Prostate gland (tissue), 2 donors: ENCODE measurements at regions not wholly inside any gene's neighbourhood (a gene's known extent, or its start where the extent isn't known, plus 50 kb on each side); places are given as distances from the start of the nearest gene placed in this dataset.

Experiments
- DNase-seq: peaks from one replicate; pipeline ENCODE4 v3.0.0-alpha.2; 2019; ENCODE audit warnings: low spot score
- H3K27ac ChIP-seq, 2 donors: fragments of 200-600 bp; sonication (generic); 2 replicates each; pipeline ENCODE4 v1.5.1; 2017 to 2019
- H3K27me3 ChIP-seq: fragments of 200-600 bp; sonication (generic); replicated peaks from 2 replicates; pipeline ENCODE4 v1.5.1; 2019; ENCODE audit not compliant: insufficient read depth
- H3K36me3 ChIP-seq, 2 donors: fragments of 200-600 bp; sonication (generic); 1 replicate in 1 of 2; 2 replicates in 1 of 2; pipeline versions ENCODE4 v1.5.1 to v1.8.1; 2017 to 2019
- H3K4me1 ChIP-seq: fragments of 200-600 bp; sonication (generic); replicated peaks from 2 replicates; pipeline ENCODE4 v1.5.1; 2019
- H3K4me3 ChIP-seq, 2 donors: fragments of 200-600 bp; sonication (generic); 2 replicates each; pipeline ENCODE4 v1.5.1; 2017 to 2019
- H3K9me3 ChIP-seq: fragments of 200-600 bp; sonication (generic); 2 replicates; pipeline ENCODE4 v1.5.1; 2017
- POLR2A ChIP-seq: fragments of 450-650 bp; IDR thresholded peaks from one replicate; pipeline ENCODE4 v1.6.1; 2016; ENCODE audit warnings: antibody characterized with exemption, mild to moderate bottlenecking
- POLR2AphosphoS5 ChIP-seq: sonication (generic); formaldehyde crosslinking; IDR thresholded peaks from one replicate; pipeline ENCODE4 v1.6.1; 2017; ENCODE audit warnings: antibody characterized with exemption
- WGBS: methylation state at CpG from one replicate; pipeline ENCODE4 v1.1.5; 2018; 5-methylcytosine and 5-hydroxymethylcytosine counted together
- intact Hi-C: fragments of 100-400 bp; cut with DNase I; formaldehyde crosslinking; loops from one replicate; pipeline ENCODE4 v1.14.2; 2022
- TF ChIP-seq, protein P1 (sequence below), 4 experiments: fragments of 200-600 bp in 2 of 4; fragments of 450-650 bp in 2 of 4; sonication (generic) in 2 of 4; IDR thresholded peaks; 1 replicate in 3 of 4; 2 replicates in 1 of 4; pipeline ENCODE4 v1.5.1; 2016 to 2019; ENCODE audit warnings: antibody characterized with exemption in 4 of 4, mild to moderate bottlenecking in 2 of 4, moderate library complexity in 2 of 4

DNA sequence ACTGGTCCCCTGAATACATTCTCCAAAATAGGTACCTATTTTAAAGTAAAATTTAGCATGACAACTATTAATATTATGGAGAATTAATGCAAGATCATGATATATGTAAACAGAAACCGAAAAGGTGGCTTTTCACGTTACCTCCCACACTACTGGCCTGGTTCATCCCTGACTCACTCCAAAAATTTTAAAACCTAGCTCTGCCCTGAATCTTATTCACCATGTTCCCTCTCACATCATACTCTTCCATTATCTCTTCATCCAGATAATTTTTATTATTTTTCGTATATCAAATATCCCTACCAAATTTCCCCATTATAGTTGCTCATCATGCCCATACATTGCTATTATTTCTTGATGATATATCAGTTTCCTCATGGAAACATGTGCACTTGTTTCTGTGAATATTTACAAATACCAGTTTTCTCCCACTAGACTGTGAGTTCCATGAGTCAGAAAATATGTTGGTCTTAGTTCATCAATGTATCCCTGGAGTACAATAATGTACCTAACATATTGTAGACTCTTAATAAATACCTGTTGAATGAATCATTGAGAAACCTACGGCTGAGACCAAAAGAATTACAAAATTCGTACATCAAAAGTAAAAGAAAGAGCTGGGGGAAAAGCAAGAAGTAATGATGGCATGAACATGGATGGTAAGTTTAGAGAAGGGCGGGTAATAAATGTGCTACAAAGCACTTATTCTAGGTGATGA, 360.1 kb upstream of the CHAC2 start:
- no peak overlapping the region for H3K27ac ChIP-seq
- no peaks in the 10 kb centered on the region for H3K4me1 ChIP-seq
- no peak for DNase-seq
- no peaks in the 10 kb centered on the region for H3K9me3 ChIP-seq
- no peaks in the 10 kb centered on the region for H3K36me3 ChIP-seq
- no peak overlapping the region for H3K4me3 ChIP-seq
- intact Hi-C loops, result no loop called here
- H3K27me3 ChIP-seq, result no peaks in the 10 kb centered on the region
- 90% methylated on average over 6 of the region's 6 CpGs for WGBS
- no peak for TF ChIP-seq POLR2AphosphoS5
- TF ChIP-seq, protein P1, sequence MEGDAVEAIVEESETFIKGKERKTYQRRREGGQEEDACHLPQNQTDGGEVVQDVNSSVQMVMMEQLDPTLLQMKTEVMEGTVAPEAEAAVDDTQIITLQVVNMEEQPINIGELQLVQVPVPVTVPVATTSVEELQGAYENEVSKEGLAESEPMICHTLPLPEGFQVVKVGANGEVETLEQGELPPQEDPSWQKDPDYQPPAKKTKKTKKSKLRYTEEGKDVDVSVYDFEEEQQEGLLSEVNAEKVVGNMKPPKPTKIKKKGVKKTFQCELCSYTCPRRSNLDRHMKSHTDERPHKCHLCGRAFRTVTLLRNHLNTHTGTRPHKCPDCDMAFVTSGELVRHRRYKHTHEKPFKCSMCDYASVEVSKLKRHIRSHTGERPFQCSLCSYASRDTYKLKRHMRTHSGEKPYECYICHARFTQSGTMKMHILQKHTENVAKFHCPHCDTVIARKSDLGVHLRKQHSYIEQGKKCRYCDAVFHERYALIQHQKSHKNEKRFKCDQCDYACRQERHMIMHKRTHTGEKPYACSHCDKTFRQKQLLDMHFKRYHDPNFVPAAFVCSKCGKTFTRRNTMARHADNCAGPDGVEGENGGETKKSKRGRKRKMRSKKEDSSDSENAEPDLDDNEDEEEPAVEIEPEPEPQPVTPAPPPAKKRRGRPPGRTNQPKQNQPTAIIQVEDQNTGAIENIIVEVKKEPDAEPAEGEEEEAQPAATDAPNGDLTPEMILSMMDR (IDR thresholded peaks at IDR 0.05), result no peak
- no peak for TF ChIP-seq POLR2A

DNA sequence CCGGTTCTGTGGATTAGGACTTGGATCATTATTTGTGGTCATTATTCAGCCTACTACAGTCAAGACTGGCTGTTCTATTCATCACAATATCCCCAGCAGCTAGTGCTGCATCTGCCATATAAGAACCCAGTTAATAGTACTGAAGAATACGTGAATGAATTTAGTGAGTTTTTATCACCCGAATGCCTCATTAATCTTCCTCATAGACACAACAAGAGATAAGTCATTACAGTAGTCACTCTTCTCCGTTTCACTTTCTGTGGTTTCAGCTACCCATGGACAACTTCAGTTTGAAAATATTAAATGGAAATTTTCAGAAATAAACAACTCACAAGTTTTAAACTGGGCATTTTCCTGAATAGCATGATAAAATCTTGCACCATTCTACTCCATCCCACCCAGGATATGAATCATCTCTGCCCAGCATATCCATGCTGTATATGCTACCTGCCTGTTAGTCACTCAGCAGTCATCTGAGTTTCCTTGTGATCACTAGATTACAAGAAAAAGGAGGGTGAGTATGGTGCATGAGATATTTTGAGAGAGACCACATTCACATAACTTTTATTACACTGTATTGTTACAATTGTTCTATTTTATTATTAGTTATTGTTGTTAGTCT, 363.7 kb upstream of the CHAC2 start:
- H3K27ac ChIP-seq, result no peak overlapping the region
- intact Hi-C loops, result no loop called here

DNA sequence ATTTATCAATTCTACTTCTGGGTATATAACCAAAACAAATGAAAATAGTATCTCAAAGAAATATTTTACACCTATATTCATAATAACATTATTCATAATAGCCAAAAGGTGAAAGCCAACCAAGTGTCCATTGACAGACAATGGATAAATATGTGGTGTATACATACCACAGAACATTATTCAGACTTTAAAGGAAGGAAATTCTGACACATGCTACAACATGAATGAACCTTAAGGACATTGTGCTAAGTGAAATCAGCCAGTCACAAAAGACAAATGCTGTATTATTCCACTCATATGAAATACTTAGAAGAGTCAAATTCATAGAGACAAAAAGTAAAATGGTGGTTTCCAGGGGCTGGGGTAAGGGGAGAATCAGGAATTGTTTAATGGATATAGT, 370.5 kb upstream of the CHAC2 start:
- intact Hi-C loops, result no loop called here
- Histone ChIP-seq H3K4me3 (no peak overlapping the region), H3K4me1 (no peaks in the 10 kb centered on the region), H3K36me3 (no peaks in the 10 kb centered on the region), H3K9me3 (no peaks in the 10 kb centered on the region), H3K27me3 (no peaks in the 10 kb centered on the region), H3K27ac (no peak overlapping the region)
- no peak for TF ChIP-seq POLR2A
- no peak for DNase-seq

More for the DNA sequence above, 363.7 kb upstream of the CHAC2 start:
- WGBS, result 72% methylated on average over 4 of the region's 4 CpGs
- Histone ChIP-seq H3K9me3 (no peaks in the 10 kb centered on the region), H3K36me3 (no peaks in the 10 kb centered on the region), H3K27me3 (no peaks in the 10 kb centered on the region), H3K4me1 (no peaks in the 10 kb centered on the region), H3K4me3 (no peak overlapping the region)
- TF ChIP-seq, protein P1 (IDR thresholded peaks at IDR 0.05), result no peak
- no peak for DNase-seq

DNA sequence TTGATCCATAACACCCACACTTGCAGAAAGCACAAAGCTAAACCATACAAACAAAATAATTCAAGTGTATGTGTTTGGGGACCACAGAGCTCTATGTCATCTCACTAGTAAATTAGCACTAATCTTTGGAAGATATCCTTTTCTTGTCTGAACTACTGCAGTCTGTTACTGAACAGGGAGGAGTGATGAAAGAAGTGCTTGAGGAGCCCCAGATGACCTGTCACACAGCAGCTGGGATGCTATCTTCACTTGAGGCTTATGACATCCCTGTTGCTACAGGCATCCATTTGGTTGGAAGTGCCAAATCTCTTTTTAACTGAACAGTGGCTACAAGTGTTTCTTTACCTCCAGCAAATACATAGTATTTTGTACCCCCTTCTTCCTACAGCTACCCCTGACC, 386.3 kb upstream of the CHAC2 start:
- Histone ChIP-seq H3K27ac (no peak overlapping the region), H3K4me3 (no peak overlapping the region), H3K27me3 (no peaks in the 10 kb centered on the region), H3K9me3 (no peaks in the 10 kb centered on the region), H3K36me3 (no peaks in the 10 kb centered on the region), H3K4me1 (no peaks in the 10 kb centered on the region)
- intact Hi-C loops, result no loop called here
- no peak for TF ChIP-seq POLR2A
- TF ChIP-seq POLR2AphosphoS5, result no peak
- TF ChIP-seq, protein P1 (IDR thresholded peaks at IDR 0.05), result no peak
- no peak for DNase-seq

DNA sequence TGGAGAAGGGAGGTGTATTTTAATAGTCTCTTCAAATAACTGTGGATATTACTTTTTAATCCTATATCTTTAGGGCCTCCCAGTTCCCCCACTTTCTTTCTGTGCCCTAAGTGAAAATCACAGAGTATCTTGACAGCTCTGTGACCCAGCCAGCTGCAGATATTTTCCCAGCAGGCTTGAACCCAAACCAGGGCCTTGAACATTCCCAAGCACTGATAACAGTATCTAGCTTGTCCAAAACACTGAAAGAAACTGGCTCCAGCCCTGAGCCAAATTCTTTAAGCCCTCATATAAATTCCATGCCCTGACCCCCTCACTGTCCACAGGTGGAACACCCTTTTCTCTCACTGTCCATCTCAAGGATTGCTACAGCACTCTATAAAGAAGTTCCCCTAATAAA, 388.1 kb upstream of the CHAC2 start:
- intact Hi-C loops, result no loop called here
- no peaks in the 10 kb centered on the region for H3K27me3 ChIP-seq
- no peak overlapping the region for H3K27ac ChIP-seq
- H3K36me3 ChIP-seq, result no peaks in the 10 kb centered on the region
- H3K4me1 ChIP-seq, result no peaks in the 10 kb centered on the region
- no peak for TF ChIP-seq POLR2A
- TF ChIP-seq, protein P1 (IDR thresholded peaks at IDR 0.05), result no peak
- no peak for TF ChIP-seq POLR2AphosphoS5
- H3K4me3 ChIP-seq, result no peak overlapping the region
- H3K9me3 ChIP-seq, result no peaks in the 10 kb centered on the region
- DNase-seq, result no peak
